HG03575 (cell line): ENCODE measurements at regions not wholly inside any gene's neighbourhood (a gene's known extent, or its start where the extent isn't known, plus 50 kb on each side); places are given as distances from the start of the nearest gene placed in this dataset.
"Not testable (repeated sequence)": the region's sequence is repeated elsewhere in the genome, so short reads cannot be mapped to it uniquely, and the experiment has no call there.

Experiments used
- ATAC-seq: cut with Tn5 transposase; IDR thresholded peaks from one replicate; pipeline ENCODE4 v1.9.1; 2021; ENCODE audit not compliant: unreplicated experiment, insufficient number of reproducible peaks, low FRiP score; ENCODE audit errors: extremely low read depth

- no peak for ATAC-seq
Measured at GRCh38 chr11:129503646-129504045, 128.0 kb downstream of the BARX2 start.

- ATAC-seq = no peak
Measured at GRCh38 chr11:129505266-129505665, 129.6 kb downstream of the BARX2 start.

GRCh38 chr11:129508163-129508562, 132.5 kb downstream of the BARX2 start:
- ATAC-seq = no peak

- ATAC-seq = no peak
Measured at GRCh38 chr11:129528296-129528695, 152.6 kb downstream of the BARX2 start.

GRCh38 chr11:129530154-129530895, 154.7 kb downstream of the BARX2 start:
- no peak for ATAC-seq

- no peak for ATAC-seq
Measured at GRCh38 chr11:129533395-129533794, 157.7 kb downstream of the BARX2 start.

GRCh38 chr11:129536338-129536737, 160.7 kb downstream of the BARX2 start:
- ATAC-seq = no peak

GRCh38 chr11:129538323-129538722, 162.7 kb downstream of the BARX2 start:
- ATAC-seq = no peak

GRCh38 chr11:129543515-129544290, 168.1 kb downstream of the BARX2 start:
- no peak for ATAC-seq

GRCh38 chr11:129544691-129545090, 169.0 kb downstream of the BARX2 start:
- no peak for ATAC-seq

GRCh38 chr11:129546266-129546665, 170.6 kb downstream of the BARX2 start:
- no peak for ATAC-seq

GRCh38 chr11:129557421-129557820, 181.8 kb downstream of the BARX2 start:
- ATAC-seq = no peak

- no peak for ATAC-seq
Measured at GRCh38 chr11:129569007-129569406, 193.4 kb downstream of the BARX2 start.

GRCh38 chr11:129572667-129573066, 197.0 kb downstream of the BARX2 start:
- not testable (repeated sequence) for ATAC-seq

GRCh38 chr11:129573161-129573560, 197.5 kb downstream of the BARX2 start:
- ATAC-seq = no peak

GRCh38 chr11:129574431-129574830, 198.8 kb downstream of the BARX2 start:
- ATAC-seq = no peak

- ATAC-seq = no peak
Measured at GRCh38 chr11:129576652-129577051, 201.0 kb downstream of the BARX2 start.

- no peak for ATAC-seq
Measured at GRCh38 chr11:129578006-129578405, 202.4 kb downstream of the BARX2 start.

- ATAC-seq = no peak
Measured at GRCh38 chr11:129580278-129580677, 204.6 kb downstream of the BARX2 start.

GRCh38 chr11:129584316-129584715, 208.7 kb downstream of the BARX2 start:
- ATAC-seq = no peak
